AG09309 (cell line): ENCODE measurements at regions not wholly inside any gene's neighbourhood (a gene's known extent, or its start where the extent isn't known, plus 50 kb on each side); places are given as distances from the start of the nearest gene placed in this dataset.

ENCODE experiments used
- DNase-seq: peaks from one replicate; pipeline ENCODE4 v3.0.0-alpha.2; 2010; ENCODE audit warnings: low read depth
- H3K4me3 ChIP-seq: 2 replicates; pipeline ENCODE4 v1.5.1; 2011; ENCODE audit warnings: mild to moderate bottlenecking, low read depth, low read length, moderate library complexity; ENCODE audit not compliant: control insufficient read depth
- TF ChIP-seq, protein P1 (sequence below): IDR thresholded peaks from 2 replicates; pipeline ENCODE4 v1.5.1; 2011; ENCODE audit warnings: mild to moderate bottlenecking, low read depth, low read length, inconsistent platforms; ENCODE audit not compliant: insufficient read depth, control insufficient read depth; ENCODE audit errors: missing control alignments

DNA sequence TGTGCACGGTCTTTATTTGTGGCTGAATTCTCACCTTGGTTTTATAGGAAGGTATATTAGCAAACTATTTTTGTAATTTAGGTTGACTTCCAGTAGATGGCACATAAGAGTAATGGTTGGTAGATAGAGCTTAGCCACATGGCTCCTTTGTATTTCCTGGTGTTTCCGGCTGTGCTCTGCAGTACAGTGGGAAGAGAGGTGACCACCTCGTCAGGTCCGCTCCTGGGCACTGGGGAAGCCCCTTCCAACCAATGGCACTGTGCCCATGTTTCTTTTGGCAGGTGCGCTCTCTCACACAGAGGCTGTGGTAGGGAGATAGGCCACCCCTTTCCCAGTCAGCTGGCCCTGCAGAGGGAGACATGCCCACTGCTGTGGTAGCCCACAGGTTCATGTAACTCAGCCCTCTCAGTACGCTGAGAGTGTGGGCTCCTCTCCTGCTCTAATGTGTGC, 74.3 kb upstream of the ATP12A start:
- TF ChIP-seq, protein P1, sequence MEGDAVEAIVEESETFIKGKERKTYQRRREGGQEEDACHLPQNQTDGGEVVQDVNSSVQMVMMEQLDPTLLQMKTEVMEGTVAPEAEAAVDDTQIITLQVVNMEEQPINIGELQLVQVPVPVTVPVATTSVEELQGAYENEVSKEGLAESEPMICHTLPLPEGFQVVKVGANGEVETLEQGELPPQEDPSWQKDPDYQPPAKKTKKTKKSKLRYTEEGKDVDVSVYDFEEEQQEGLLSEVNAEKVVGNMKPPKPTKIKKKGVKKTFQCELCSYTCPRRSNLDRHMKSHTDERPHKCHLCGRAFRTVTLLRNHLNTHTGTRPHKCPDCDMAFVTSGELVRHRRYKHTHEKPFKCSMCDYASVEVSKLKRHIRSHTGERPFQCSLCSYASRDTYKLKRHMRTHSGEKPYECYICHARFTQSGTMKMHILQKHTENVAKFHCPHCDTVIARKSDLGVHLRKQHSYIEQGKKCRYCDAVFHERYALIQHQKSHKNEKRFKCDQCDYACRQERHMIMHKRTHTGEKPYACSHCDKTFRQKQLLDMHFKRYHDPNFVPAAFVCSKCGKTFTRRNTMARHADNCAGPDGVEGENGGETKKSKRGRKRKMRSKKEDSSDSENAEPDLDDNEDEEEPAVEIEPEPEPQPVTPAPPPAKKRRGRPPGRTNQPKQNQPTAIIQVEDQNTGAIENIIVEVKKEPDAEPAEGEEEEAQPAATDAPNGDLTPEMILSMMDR: peak; percentile 45
- no peak overlapping the region for H3K4me3 ChIP-seq
- peak; percentile 23 for DNase-seq

DNA sequence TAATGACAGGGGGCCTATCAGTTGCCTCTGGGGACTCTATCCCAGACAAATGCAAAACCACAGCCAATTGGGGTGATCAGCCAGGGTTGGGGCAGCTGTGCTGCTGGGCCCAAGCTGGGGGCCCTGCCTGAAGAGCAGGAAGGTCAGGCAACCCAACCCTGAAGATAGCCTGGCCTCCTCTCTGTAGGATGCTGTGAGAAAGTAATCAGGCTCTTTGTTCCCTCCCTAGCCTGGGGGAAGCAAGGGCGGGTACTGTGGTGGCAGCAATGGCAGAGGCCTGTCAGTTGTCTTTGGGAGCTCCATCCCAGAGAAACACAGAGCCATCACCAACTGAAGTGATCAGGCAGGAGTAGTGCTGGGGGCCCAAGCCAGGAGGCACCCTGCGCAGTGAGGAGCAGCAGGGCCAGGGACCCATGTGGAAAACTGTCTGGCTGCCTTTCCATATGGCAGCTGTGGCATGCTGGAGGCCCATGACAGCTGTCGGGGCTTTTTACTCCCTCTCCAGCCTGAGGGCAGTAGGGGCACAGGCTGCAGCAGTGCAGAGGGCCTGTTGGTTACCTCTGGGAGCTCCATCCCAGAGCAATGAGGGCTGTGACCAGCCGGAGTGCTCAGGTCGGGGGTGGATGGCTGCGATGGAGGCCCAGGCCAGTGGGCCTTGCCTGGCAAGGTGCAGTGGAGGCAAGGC, 73.6 kb upstream of the ATP12A start:
- H3K4me3 ChIP-seq: no peak overlapping the region
- DNase-seq: no peak
- TF ChIP-seq, protein P1: no peak

DNA sequence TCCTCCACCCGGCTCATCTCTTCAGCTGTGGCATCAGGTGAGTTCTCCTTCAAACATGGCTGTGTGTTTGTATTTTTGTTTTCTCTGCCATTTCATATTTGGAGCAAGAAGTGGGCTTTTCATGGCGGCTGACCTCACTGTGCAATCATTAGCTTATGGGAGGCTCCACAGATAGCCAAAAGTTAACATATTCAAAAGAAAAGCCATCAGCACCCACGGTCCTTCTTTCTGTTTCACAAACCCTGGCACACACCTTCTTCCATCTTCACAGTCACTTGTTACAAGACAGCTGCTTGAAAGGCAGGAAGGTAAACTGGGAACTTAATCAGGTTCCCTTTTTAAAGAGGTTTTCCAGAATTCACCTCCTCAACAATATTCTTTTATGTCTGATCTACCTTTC, 69.3 kb upstream of the ATP12A start:
- no peak for DNase-seq
- no peak overlapping the region for H3K4me3 ChIP-seq
- TF ChIP-seq, protein P1: no peak

DNA sequence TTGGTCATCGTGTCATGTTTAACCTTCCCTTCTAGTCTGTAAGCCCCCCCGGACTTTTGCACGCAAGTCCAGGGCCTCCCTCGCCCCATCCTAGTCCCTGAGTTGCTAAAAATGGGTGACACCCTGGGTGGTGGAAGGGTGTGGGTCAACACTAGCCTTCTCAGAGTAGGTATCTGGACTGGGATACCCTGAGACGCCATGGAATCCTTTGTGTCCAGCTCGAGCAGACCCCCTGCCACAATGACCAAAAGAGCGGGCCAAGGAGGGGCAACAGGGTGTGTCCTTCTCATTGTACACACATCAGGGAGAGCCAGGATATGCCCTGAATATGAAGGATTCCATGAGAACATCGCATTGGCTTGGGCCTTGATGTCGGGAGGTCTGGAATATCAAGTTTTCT, 67.5 kb upstream of the ATP12A start:
- no peak for DNase-seq
- TF ChIP-seq, protein P1: no peak

DNA sequence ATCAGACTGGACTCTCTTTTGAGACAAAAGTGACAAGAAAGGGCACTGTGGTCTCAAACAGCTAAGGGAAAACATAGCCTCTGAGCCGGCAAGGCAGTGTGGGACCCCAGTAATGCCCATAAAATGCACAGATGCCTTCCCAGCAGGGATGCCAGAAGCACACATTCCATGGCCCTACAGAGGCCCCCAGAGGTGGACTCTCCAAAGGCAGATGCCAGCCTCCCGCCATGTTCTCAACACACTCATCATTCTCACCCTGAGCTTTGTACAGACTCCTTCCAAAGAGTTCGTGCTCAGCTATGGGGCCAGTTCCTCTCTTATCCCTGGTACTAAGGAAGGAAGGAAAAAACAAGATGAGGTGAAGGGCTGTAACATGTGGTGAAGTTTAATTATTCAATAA, 67.1 kb upstream of the ATP12A start:
- no peak overlapping the region for H3K4me3 ChIP-seq
- DNase-seq: no peak
- TF ChIP-seq, protein P1: no peak

More for the DNA sequence above, 67.5 kb upstream of the ATP12A start:
- H3K4me3 ChIP-seq: no peak overlapping the region

DNA sequence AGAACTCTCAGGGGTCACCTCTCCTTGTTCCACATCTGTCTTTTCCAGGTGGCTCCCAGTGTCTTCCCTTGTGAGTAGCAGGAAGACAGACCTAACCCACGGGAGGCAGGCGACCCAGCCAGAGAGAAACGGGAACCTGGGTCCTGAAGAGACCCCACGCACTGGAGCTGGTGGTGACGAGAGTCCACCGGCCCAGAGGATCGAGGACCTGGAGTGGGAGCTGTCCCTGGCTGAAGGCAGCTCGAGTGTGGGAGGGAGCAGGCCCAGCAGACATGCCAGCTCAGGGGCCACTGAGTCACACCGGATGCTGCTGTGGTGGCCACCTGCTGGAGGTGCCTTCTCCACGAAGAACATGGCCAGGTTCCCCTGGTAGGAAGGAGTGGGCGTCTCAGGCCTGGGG, 66.5 kb upstream of the ATP12A start:
- DNase-seq: no peak
- H3K4me3 ChIP-seq: no peak overlapping the region
- TF ChIP-seq, protein P1: no peak

DNA sequence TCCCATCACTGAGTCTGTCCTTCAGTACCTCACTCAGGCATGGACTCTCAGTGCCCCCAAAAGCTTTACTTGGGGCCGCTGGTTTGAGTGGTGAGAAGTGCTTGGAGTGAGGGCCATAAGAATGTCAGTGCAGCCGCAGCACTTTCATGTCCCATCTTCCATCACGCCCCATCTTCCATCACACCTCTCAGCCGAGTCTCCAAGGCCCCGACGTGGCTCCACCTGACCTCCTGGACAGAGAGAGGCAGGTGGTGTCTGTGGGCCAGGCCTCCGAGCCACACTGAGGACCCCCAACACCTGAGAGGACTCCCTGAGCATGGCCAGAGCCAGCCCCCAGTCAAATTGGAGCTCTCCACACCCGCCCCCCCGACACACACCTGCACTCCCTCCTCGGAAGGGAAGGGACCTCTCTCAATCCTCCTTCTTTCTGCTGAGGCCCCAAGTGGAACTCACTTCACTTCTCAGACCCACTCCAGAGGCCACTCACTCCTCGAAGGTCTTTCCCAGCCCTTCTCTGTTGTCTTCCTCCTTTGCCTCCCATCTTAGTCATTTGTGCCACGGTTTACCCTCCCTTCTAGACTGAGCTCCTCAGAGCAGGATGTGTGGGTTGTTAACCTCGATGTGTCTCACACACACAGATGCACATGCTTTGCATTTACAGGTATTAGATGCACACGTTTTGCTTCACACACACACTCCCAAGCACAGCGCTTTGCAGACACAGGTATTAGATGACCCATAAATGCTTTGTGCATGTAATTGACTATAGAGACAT, 65.7 kb upstream of the ATP12A start:
- TF ChIP-seq, protein P1: no peak
- H3K4me3 ChIP-seq: no peak overlapping the region
- DNase-seq: no peak
